Gastroesophageal sphincter (tissue), 4 donors: ENCODE measurements at regions not wholly inside any gene's neighbourhood (a gene's known extent, or its start where the extent isn't known, plus 50 kb on each side); places are given as distances from the start of the nearest gene placed in this dataset.

Source experiments
- ATAC-seq: fragments of 150-250 bp; one replicate; pipeline ENCODE4 v1.9.1; 2016; ENCODE audit warnings: mild to moderate bottlenecking, moderate library complexity
- H3K27ac ChIP-seq, 4 donors: fragments of 200-600 bp; sonication (generic) in 3 of 4; 1 replicate in 3 of 4; 2 replicates in 1 of 4; pipeline ENCODE4 v1.5.1; 2016 to 2019
- H3K27me3 ChIP-seq: fragments of 200-600 bp; sonication (generic); one replicate; pipeline ENCODE4 v1.5.1; 2019
- H3K36me3 ChIP-seq, 2 donors: fragments of 200-600 bp; sonication (generic); one replicate each; pipeline ENCODE4 v1.5.1; 2019; ENCODE audit warnings: control low read depth in 1 of 2
- H3K4me1 ChIP-seq, 3 donors: fragments of 200-600 bp; sonication (generic); 1 replicate in 2 of 3; 2 replicates in 1 of 3; pipeline ENCODE4 v1.5.1; 2016 to 2019; ENCODE audit warnings: control low read depth in 2 of 3
- H3K4me3 ChIP-seq, 2 donors: fragments of 200-600 bp; sonication (generic); one replicate each; pipeline ENCODE4 v1.5.1; 2019; ENCODE audit warnings: mild to moderate bottlenecking in 1 of 2, moderate library complexity in 1 of 2
- H3K9me3 ChIP-seq, 3 donors: fragments of 200-600 bp; sonication (generic); one replicate each; pipeline ENCODE4 v1.5.1; 2017 to 2019; ENCODE audit warnings: control low read depth in 2 of 3
- EP300 ChIP-seq: sonication (generic); formaldehyde crosslinking; IDR thresholded peaks from one replicate; pipeline ENCODE4 v1.6.1; 2017; ENCODE audit warnings: antibody characterized with exemption, mild to moderate bottlenecking
- POLR2A ChIP-seq, 2 donors: fragments of 450-650 bp; IDR thresholded peaks; one replicate each; pipeline ENCODE4 v1.6.1; 2017; ENCODE audit warnings: antibody characterized with exemption in 2 of 2, mild to moderate bottlenecking in 2 of 2, moderate library complexity in 1 of 2
- POLR2AphosphoS5 ChIP-seq: sonication (generic); formaldehyde crosslinking; IDR thresholded peaks from one replicate; pipeline ENCODE4 v1.6.1; 2017; ENCODE audit warnings: antibody characterized with exemption
- WGBS, 2 donors: methylation state at CpG; one replicate each; pipeline ENCODE4 v1.1.5; 2018; ENCODE audit warnings: low coverage in 1 of 2; 5-methylcytosine and 5-hydroxymethylcytosine counted together
- TF ChIP-seq, protein P1 (sequence below), 4 experiments: fragments of 200-600 bp in 2 of 4; fragments of 450-650 bp in 2 of 4; sonication (generic) in 1 of 4; IDR thresholded peaks; one replicate each; pipeline ENCODE4 v1.5.1; 2017 to 2019; ENCODE audit warnings: antibody characterized with exemption in 4 of 4, mild to moderate bottlenecking in 2 of 4, moderate library complexity in 2 of 4

DNA sequence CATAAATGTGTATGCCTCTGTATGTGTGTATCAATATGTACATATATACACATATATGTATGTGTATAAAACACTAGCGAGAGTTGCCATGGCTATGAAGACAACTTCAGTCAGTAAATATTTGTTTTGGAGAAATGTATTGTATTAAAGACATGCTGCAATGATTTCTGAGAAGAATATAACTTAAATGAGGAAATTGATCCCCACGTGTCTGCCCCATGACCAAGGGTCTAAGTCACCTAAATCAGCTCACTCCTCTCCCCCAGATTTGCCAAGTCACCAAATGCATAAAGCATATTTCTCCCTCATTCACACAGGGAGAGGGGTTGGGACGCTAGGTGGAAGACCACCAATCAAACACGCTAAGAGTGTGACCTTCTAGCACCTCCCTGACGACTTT, 58.3 kb upstream of the LYST start:
- H3K27me3 ChIP-seq: no peaks in the 10 kb centered on the region
- H3K36me3 ChIP-seq: no peaks in the 10 kb centered on the region
- no peaks in the 10 kb centered on the region for H3K9me3 ChIP-seq
- H3K4me3 ChIP-seq: no peak overlapping the region
- whole genome bisulfite sequencing, 2 donors: 88 to 95% methylated on average over 2 to 4 of the region's 5 CpGs
- H3K4me1 ChIP-seq: peaks cover 0 to 8% (median 0%) of the 10 kb centered on the region in 3 donors
- no peak for TF ChIP-seq EP300
- TF ChIP-seq, protein P1, sequence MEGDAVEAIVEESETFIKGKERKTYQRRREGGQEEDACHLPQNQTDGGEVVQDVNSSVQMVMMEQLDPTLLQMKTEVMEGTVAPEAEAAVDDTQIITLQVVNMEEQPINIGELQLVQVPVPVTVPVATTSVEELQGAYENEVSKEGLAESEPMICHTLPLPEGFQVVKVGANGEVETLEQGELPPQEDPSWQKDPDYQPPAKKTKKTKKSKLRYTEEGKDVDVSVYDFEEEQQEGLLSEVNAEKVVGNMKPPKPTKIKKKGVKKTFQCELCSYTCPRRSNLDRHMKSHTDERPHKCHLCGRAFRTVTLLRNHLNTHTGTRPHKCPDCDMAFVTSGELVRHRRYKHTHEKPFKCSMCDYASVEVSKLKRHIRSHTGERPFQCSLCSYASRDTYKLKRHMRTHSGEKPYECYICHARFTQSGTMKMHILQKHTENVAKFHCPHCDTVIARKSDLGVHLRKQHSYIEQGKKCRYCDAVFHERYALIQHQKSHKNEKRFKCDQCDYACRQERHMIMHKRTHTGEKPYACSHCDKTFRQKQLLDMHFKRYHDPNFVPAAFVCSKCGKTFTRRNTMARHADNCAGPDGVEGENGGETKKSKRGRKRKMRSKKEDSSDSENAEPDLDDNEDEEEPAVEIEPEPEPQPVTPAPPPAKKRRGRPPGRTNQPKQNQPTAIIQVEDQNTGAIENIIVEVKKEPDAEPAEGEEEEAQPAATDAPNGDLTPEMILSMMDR (IDR thresholded peaks at IDR 0.05): no peak
- TF ChIP-seq POLR2A (IDR thresholded peaks at IDR 0.05): no peak
- no peak for TF ChIP-seq POLR2AphosphoS5
- no peak for ATAC-seq
- H3K27ac ChIP-seq: no peak overlapping the region

DNA sequence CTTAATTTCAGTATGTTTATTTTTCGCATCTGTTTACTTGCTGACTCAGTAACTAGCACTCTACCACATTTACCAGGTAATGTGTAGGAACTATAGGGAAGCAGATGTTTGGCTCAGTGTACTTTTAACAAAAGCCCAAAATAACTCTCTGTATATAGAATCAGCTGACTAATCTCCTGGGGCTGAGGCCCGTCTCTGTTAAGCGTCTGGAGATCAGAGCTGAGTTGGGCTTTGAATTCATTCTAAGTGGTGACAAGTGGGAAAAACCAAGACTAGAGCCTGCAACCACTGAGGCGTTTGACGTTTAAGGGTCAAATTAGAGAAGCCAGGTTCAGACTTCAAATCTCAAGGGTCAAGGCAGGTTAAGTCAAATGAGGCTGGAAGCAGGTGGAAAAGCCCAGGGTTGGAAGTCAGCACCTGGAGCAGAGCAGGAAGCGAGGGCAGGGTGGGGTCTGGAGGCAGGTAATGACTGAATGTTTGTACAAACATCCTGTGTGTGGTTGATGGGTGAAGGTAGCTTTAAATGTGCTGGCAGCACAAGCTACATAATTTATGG, 56.8 kb upstream of the LYST start:
- Histone ChIP-seq H3K4me3 (no peak overlapping the region), H3K9me3 (no peaks in the 10 kb centered on the region), H3K36me3 (no peaks in the 10 kb centered on the region), H3K27me3 (no peaks in the 10 kb centered on the region), H3K27ac (no peak overlapping the region), H3K4me1 (peaks cover 0 to 10% (median 0%) of the 10 kb centered on the region in 3 donors)
- TF ChIP-seq POLR2AphosphoS5: no peak
- TF ChIP-seq, protein P1 (IDR thresholded peaks at IDR 0.05): no peak
- no peak for TF ChIP-seq EP300
- no peak for TF ChIP-seq POLR2A (IDR thresholded peaks at IDR 0.05)
- 28 to 43% methylated on average over 4 to 6 of the region's 6 CpGs for WGBS, 2 donors
- no peak for ATAC-seq

DNA sequence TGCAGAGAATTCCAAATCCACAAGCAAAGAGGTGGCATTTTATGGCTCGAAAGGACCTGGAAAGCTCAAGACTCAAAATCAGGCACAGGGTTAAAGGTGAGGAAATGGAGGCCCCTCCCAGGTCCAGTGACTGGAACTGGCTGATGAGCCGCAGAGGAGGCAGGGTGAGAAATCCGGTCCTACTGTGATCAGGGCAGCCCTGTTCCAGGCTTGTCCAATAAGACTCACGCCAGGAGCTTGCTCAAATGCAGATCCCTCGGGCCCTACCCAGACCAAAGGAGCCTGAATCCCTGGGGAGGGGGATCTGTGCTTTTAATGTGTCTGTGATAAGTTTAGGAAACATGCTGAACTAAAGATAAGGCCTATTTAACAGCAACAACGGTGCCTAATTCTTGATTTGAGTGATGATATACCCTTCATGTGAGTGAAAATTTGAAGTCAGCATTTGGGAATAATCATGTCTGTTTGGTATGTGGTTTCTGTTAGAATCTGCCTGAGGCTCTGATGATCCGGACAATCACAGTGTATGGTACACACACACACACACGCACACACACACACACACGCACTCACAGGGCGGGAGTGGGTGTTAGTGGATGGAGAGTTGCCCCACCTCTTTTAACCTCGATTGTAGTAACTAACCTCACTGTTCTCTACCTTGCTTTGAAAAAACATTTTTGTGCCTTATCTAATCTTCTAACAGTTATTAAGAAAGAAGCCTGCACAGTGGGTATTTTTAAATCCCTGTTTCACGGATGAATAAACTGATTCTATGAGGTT, 54.1 kb upstream of the LYST start:
- no peaks in the 10 kb centered on the region for H3K36me3 ChIP-seq
- H3K4me1 ChIP-seq: peaks cover 0 to 26% (median 9%) of the 10 kb centered on the region in 3 donors
- peak overlapping the region in 1 of 4 donors; percentile 59 for H3K27ac ChIP-seq
- no peak for ATAC-seq
- H3K27me3 ChIP-seq: no peaks in the 10 kb centered on the region
- H3K4me3 ChIP-seq: no peak overlapping the region
- no peak for TF ChIP-seq POLR2AphosphoS5
- TF ChIP-seq EP300: no peak
- TF ChIP-seq, protein P1 (IDR thresholded peaks at IDR 0.05): no peak
- TF ChIP-seq POLR2A (IDR thresholded peaks at IDR 0.05): no peak
- 66 to 67% methylated on average over 9 to 10 of the region's 12 CpGs for WGBS, 2 donors
- no peaks in the 10 kb centered on the region for H3K9me3 ChIP-seq

DNA sequence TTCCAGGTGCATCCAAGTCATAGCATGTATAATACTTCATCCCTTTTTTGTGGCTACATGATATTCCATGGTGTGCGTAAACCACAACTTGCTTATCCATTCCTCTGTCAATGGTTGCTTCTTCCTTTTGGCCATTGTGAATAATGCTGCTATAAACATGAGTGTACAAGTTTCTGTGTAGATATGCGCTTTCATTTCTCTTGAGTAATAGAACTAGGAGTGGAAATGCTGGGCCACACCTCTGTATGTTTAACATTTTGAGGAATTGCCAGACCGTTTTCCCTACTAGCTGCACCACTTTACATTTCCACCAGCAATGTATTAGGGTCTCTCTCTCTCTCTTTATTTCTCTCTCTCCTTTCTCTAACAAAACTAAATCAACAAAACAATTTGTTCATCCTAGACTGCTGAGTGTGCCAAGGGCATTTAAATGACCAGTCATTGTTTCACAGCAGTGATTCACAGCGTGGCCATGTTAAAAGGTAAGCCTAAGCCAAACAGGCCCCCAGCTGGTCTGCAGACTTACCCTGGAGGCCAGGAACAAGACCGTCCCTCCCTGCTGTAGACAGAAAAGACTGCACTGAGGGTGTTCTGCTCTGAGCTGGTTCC, 53.2 kb upstream of the LYST start:
- Histone ChIP-seq H3K4me1 (peaks cover 0 to 26% (median 9%) of the 10 kb centered on the region in 3 donors), H3K4me3 (no peak overlapping the region), H3K36me3 (no peaks in the 10 kb centered on the region), H3K27me3 (no peaks in the 10 kb centered on the region), H3K27ac (peak overlapping the region in 2 of 4 donors; percentile 35 to 59), H3K9me3 (no peaks in the 10 kb centered on the region)
- 68% methylated on average over 4 to 5 of the region's 5 CpGs for WGBS, 2 donors
- TF ChIP-seq POLR2A (IDR thresholded peaks at IDR 0.05): no peak
- TF ChIP-seq, protein P1 (IDR thresholded peaks at IDR 0.05): no peak
- ATAC-seq: no peak
